Lung (tissue), 11 donors: ENCODE measurements at regions not wholly inside any gene's neighbourhood (a gene's known extent, or its start where the extent isn't known, plus 50 kb on each side); places are given as distances from the start of the nearest gene placed in this dataset.

ENCODE experiments used
- ATAC-seq: fragments of 200-7000 bp; cut with Tn5 transposase; one replicate; pipeline ENCODE4 v1.9.1; 2020; ENCODE audit warnings: moderate number of reproducible peaks; ENCODE audit not compliant: insufficient read depth, low FRiP score
- DNase-seq, 3 donors: peaks; one replicate each; pipeline ENCODE4 v3.0.0-alpha.2; 2013 to 2017
- H3K27ac ChIP-seq, 2 donors: one replicate each; pipeline ENCODE4 v1.5.1; 2013; ENCODE audit warnings: mild to moderate bottlenecking in 2 of 2, moderate library complexity in 2 of 2, control low read depth in 1 of 2, inconsistent platforms in 1 of 2, low read depth in 1 of 2, low read length in 1 of 2
- H3K27me3 ChIP-seq, 3 donors: one replicate each; pipeline ENCODE4 v1.5.1; 2013; ENCODE audit warnings: low read length in 2 of 3; ENCODE audit not compliant: control insufficient read depth in 3 of 3, insufficient read depth in 3 of 3
- H3K36me3 ChIP-seq, 4 donors: one replicate each; pipeline ENCODE4 v1.5.1; 2013; ENCODE audit warnings: low read length in 4 of 4, mild to moderate bottlenecking in 1 of 4, moderate library complexity in 1 of 4; ENCODE audit not compliant: control insufficient read depth in 4 of 4, insufficient read depth in 4 of 4
- H3K4me1 ChIP-seq, 5 donors: one replicate each; pipeline ENCODE4 v1.5.1; 2013; ENCODE audit warnings: low read length in 5 of 5, mild to moderate bottlenecking in 2 of 5, moderate library complexity in 1 of 5; ENCODE audit not compliant: control insufficient read depth in 5 of 5, insufficient read depth in 5 of 5
- H3K4me3 ChIP-seq: one replicate; pipeline ENCODE4 v1.5.1; 2013; ENCODE audit warnings: mild to moderate bottlenecking, control low read depth, moderate library complexity
- H3K9ac ChIP-seq, 2 donors: one replicate each; pipeline ENCODE4 v1.5.1; 2013; ENCODE audit warnings: low read length in 2 of 2, control low read depth in 1 of 2; ENCODE audit not compliant: insufficient read depth in 1 of 2
- H3K9me3 ChIP-seq, 4 donors: one replicate each; pipeline ENCODE4 v1.5.1; 2013; ENCODE audit warnings: low read length in 3 of 4, mild to moderate bottlenecking in 1 of 4, moderate library complexity in 1 of 4; ENCODE audit not compliant: control insufficient read depth in 4 of 4, insufficient read depth in 3 of 4
- WGBS, 2 donors: extraction: QIAGEN DNeasy Blood & Tissue Kit; methylation state at CpG; one replicate each; pipeline ENCODE4 v1.1.7; 2013; 5-methylcytosine and 5-hydroxymethylcytosine counted together
- TF ChIP-seq, protein P1 (sequence below): IDR thresholded peaks from 2 replicates; pipeline ENCODE4 v1.5.1; 2012; ENCODE audit warnings: mild to moderate bottlenecking; ENCODE audit errors: control extremely low read depth, extremely low read depth
- donor health status: control.
- donor health status: control.
- donor health status: Bipolar disorder and iron deficiency.
- donor health status: healthy.
- donor health status: DM: yes; HTN: yes; CAD: no.

DNA sequence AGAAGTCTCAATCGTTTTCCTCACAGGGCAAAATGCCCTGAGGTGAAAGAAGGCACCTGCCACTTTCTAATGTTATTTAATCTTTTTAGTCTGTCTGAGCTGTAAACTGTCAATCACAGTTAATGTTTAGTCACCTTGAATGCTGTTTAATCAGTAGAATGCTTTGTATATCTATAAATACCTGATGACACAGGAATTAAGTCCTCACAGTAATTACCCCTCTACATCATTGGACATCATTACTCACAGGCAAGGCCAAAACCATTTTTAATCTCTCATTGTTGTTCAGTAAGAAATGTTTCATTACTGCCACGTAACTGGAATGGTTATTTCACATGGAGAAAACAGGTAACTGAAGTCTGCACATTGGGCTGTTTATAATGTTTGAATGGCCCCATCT is 178.8 kb downstream of the EXOC5 start:
- H3K9me3 ChIP-seq = peaks cover 0 to 4% (median 0%) of the 10 kb centered on the region in 4 donors
- no peak overlapping the region for H3K27ac ChIP-seq
- H3K9ac ChIP-seq = no peak overlapping the region
- DNase-seq = no peak
- no peak for ATAC-seq
- H3K36me3 ChIP-seq = no peaks in the 10 kb centered on the region
- H3K4me3 ChIP-seq = no peak overlapping the region
- H3K4me1 ChIP-seq = no peaks in the 10 kb centered on the region
- H3K27me3 ChIP-seq = no peaks in the 10 kb centered on the region
- TF ChIP-seq, protein P1, sequence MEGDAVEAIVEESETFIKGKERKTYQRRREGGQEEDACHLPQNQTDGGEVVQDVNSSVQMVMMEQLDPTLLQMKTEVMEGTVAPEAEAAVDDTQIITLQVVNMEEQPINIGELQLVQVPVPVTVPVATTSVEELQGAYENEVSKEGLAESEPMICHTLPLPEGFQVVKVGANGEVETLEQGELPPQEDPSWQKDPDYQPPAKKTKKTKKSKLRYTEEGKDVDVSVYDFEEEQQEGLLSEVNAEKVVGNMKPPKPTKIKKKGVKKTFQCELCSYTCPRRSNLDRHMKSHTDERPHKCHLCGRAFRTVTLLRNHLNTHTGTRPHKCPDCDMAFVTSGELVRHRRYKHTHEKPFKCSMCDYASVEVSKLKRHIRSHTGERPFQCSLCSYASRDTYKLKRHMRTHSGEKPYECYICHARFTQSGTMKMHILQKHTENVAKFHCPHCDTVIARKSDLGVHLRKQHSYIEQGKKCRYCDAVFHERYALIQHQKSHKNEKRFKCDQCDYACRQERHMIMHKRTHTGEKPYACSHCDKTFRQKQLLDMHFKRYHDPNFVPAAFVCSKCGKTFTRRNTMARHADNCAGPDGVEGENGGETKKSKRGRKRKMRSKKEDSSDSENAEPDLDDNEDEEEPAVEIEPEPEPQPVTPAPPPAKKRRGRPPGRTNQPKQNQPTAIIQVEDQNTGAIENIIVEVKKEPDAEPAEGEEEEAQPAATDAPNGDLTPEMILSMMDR = no peak
- 57 to 69% methylated on average over 2 of the region's 2 CpGs for WGBS, 2 donors

DNA sequence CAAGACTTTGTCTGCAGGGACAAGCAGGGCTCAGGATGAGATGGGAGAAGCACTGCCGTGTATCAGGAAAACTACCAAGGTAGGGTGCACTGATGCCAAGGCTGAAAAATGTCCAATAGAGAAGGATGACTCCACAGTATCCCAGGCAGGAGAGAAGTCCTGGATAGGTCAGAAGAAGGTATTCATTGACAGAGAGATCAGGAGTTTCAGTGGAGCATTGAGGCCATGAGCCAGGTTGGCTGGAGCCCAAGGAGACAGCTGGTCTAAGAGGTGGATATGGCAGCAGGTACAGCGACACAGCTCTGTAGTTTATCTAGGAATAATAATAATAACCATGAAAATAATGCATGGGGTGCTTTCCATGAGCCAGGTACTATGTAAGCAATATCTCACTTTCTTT is 180.9 kb downstream of the EXOC5 start:
- TF ChIP-seq, protein P1 = no peak
- DNase-seq (no peak), ATAC-seq (no peak)
- 92 to 96% methylated on average over 2 of the region's 2 CpGs for WGBS, 2 donors
- Histone ChIP-seq H3K9ac (no peak overlapping the region), H3K27me3 (no peaks in the 10 kb centered on the region), H3K4me3 (no peak overlapping the region), H3K36me3 (no peaks in the 10 kb centered on the region), H3K4me1 (no peaks in the 10 kb centered on the region), H3K27ac (no peak overlapping the region), H3K9me3 (peaks cover 0 to 1% (median 0%) of the 10 kb centered on the region in 4 donors)

DNA sequence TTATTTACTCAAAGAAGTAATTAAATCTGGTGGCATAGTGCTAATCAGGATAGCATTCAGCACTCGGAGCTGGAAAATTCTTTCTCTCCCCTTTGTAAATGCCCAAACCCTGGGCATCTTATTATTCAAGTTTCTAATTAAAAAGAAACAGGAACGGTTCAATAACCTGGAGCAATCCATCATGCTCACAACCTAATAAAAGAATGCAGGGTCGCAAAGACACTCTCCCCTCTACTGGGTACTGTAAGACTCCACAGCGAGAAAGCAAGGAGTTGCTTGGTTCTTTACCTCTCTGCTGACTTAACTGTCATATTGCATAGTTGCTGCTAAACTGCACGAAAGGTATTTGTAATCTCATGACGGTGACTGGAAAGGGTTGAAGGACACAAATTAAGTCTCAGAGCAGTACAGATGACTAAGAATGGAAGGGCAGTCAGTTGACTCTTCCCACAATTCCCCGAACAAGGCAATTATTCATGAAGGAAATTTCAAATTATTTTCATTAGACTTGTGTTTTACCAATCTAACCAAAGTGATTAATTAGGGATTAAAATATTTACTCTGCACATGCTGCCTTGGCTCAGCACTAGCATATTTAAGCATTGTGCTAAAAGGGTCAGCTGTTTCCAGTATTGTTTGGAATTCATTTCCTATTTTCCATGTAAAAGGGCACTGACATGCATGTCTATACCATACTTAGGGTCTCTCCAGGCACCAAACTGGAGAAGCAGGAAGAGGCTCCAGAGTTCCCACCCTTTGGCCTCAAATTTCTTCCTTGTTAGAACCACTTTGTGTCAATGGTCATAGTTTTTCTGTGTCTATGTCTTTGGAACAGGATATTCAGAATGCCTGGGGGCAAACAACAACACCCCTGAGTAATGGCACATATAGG is 182.2 kb downstream of the EXOC5 start:
- H3K36me3 ChIP-seq = no peaks in the 10 kb centered on the region
- peaks cover 0 to 1% (median 0%) of the 10 kb centered on the region in 4 donors for H3K9me3 ChIP-seq
- no peak for DNase-seq
- ATAC-seq = no peak
- H3K27ac ChIP-seq = no peak overlapping the region
- H3K4me1 ChIP-seq = no peaks in the 10 kb centered on the region
- no peak overlapping the region for H3K9ac ChIP-seq
- TF ChIP-seq, protein P1 = no peak
- no peak overlapping the region for H3K4me3 ChIP-seq
- 76 to 78% methylated on average over 7 of the region's 7 CpGs for WGBS, 2 donors
- no peaks in the 10 kb centered on the region for H3K27me3 ChIP-seq
